22Rv1 (cell line): ENCODE measurements at regions not wholly inside any gene's neighbourhood (a gene's known extent, or its start where the extent isn't known, plus 50 kb on each side); places are given as distances from the start of the nearest gene placed in this dataset.

Experiments used
- ZFX ChIP-seq: fragments of 450-650 bp; IDR thresholded peaks from 2 replicates; pipeline ENCODE4 v1.6.1; 2017; ENCODE audit warnings: antibody characterized with exemption, borderline replicate concordance
- TF ChIP-seq, protein P1 (sequence below): fragments of 450-650 bp; IDR thresholded peaks from 2 replicates; pipeline ENCODE4 v1.5.1; 2017; ENCODE audit warnings: mild to moderate bottlenecking

DNA sequence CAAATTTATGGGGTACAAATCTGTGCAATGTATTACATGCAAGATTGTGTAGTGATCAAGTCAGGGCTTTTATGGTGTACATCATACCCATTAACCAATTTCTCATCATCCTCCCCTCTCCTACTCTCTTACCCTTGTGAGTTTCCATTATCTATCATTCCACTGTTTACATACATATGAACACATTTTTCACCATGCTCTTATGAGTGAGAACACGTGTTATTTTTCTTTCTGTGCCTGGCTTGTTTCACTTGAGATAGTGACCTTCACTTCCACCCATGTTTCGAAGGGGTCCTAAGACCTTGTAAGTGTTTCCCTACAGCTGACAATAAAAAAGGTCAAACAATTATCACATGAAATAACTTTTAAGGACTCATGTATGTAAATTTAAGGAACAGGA lies 281.7 kb upstream of the CD180 start:
- TF ChIP-seq ZFX = no peak
- TF ChIP-seq, protein P1, sequence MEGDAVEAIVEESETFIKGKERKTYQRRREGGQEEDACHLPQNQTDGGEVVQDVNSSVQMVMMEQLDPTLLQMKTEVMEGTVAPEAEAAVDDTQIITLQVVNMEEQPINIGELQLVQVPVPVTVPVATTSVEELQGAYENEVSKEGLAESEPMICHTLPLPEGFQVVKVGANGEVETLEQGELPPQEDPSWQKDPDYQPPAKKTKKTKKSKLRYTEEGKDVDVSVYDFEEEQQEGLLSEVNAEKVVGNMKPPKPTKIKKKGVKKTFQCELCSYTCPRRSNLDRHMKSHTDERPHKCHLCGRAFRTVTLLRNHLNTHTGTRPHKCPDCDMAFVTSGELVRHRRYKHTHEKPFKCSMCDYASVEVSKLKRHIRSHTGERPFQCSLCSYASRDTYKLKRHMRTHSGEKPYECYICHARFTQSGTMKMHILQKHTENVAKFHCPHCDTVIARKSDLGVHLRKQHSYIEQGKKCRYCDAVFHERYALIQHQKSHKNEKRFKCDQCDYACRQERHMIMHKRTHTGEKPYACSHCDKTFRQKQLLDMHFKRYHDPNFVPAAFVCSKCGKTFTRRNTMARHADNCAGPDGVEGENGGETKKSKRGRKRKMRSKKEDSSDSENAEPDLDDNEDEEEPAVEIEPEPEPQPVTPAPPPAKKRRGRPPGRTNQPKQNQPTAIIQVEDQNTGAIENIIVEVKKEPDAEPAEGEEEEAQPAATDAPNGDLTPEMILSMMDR = no peak
